SKM-1 (cell line): ENCODE measurements at regions not wholly inside any gene's neighbourhood (a gene's known extent, or its start where the extent isn't known, plus 50 kb on each side); places are given as distances from the start of the nearest gene placed in this dataset.

Experiments used
- DNase-seq: peaks from one replicate; lab custom pipeline; 2025; ENCODE audit not compliant: unreplicated experiment; lab: John Stamatoyannopoulos, UW

- DNase-seq, result no peak
Measured at GRCh38 chr4:1543561-1543960, 137.3 kb upstream of the NKX1-1 start.

GRCh38 chr4:1542516-1543320 lies 136.5 kb upstream of the NKX1-1 start:
- no peak for DNase-seq

GRCh38 chr4:1542226-1542490 lies 135.9 kb upstream of the NKX1-1 start:
- no peak for DNase-seq

GRCh38 chr4:1541449-1542225 lies 135.4 kb upstream of the NKX1-1 start:
- no peak for DNase-seq

GRCh38 chr4:1540601-1541375 lies 134.5 kb upstream of the NKX1-1 start:
- no peak for DNase-seq

GRCh38 chr4:1539859-1540600 lies 133.8 kb upstream of the NKX1-1 start:
- no peak for DNase-seq

GRCh38 chr4:1538941-1539772 lies 132.9 kb upstream of the NKX1-1 start:
- no peak for DNase-seq

- DNase-seq, result no peak
Measured at GRCh38 chr4:1538096-1538410, 131.8 kb upstream of the NKX1-1 start.

GRCh38 chr4:1537410-1538095 lies 131.3 kb upstream of the NKX1-1 start:
- DNase-seq, result no peak

GRCh38 chr4:1536579-1537409 lies 130.6 kb upstream of the NKX1-1 start:
- DNase-seq, result no peak

GRCh38 chr4:1535926-1536578 lies 129.8 kb upstream of the NKX1-1 start:
- no peak for DNase-seq

GRCh38 chr4:1534876-1535526 lies 128.8 kb upstream of the NKX1-1 start:
- no peak for DNase-seq

- no peak for DNase-seq
Measured at GRCh38 chr4:1534095-1534872, 128.0 kb upstream of the NKX1-1 start.

GRCh38 chr4:1533501-1534064 lies 127.3 kb upstream of the NKX1-1 start:
- no peak for DNase-seq

- DNase-seq, result no peak
Measured at GRCh38 chr4:1532549-1533395, 126.5 kb upstream of the NKX1-1 start.
